ENCODE measurements at regions not wholly inside any gene's neighbourhood (a gene's known extent, or its start where the extent isn't known, plus 50 kb on each side); places are given as distances from the start of the nearest gene placed in this dataset.

- H3K14ac ChIP-seq (ENCODE audit: low read length) = no peak overlapping the region
- H2BK5ac ChIP-seq (ENCODE audit: low read depth, low read length, poor library complexity) = no peak overlapping the region
- no peaks in the 10 kb centered on the region for H3K9me3 ChIP-seq (ENCODE audit: insufficient read depth, low read depth, low read length)
- H3K4me3 ChIP-seq (ENCODE audit: low read depth, low read length) = no peak overlapping the region
- H4K12ac ChIP-seq (ENCODE audit: low read depth, low read length) = no peak overlapping the region
- no peaks in the 10 kb centered on the region for H3K79me2 ChIP-seq (ENCODE audit: control insufficient read depth, insufficient read depth, low read length, poor library complexity)
- no peak overlapping the region for H4K8ac ChIP-seq (ENCODE audit: low read depth, low read length)
- no peaks in the 10 kb centered on the region for H3K4me1 ChIP-seq (ENCODE audit: control insufficient read depth in 1 of 2, insufficient read depth in 2 of 2, low read length in 2 of 2)
- H3K18ac ChIP-seq (ENCODE audit: low read length) = no peak overlapping the region
- DNase-seq = no peak
- H3K79me1 ChIP-seq (ENCODE audit: low read length) = no peaks in the 10 kb centered on the region
- H3K9ac ChIP-seq (ENCODE audit: low read length) = no peak overlapping the region
- no peak overlapping the region for H3K4me2 ChIP-seq (ENCODE audit: low read length)
- no peak overlapping the region for H2BK12ac ChIP-seq (ENCODE audit: low read length)
- no peaks in the 10 kb centered on the region for H3K36me3 ChIP-seq (ENCODE audit: control insufficient read depth in 1 of 2, insufficient read depth in 2 of 2, low read length in 2 of 2)
- no peak overlapping the region for H4K91ac ChIP-seq (ENCODE audit: low read depth, low read length)
- no peak overlapping the region for H3K27ac ChIP-seq (ENCODE audit: low read depth, low read length)
- H2AK5ac ChIP-seq (ENCODE audit: low read length) = no peak overlapping the region
- no peak overlapping the region for H3K4ac ChIP-seq (ENCODE audit: low read depth, low read length)
- no peak overlapping the region for H3K23ac ChIP-seq (ENCODE audit: low read length)
- H3K27me3 ChIP-seq (ENCODE audit: insufficient read depth, low read length) = no peaks in the 10 kb centered on the region
- WGBS (ENCODE audit: extremely low coverage, insufficient coverage, insufficient read length) = no CpG with 5 or more reads among the region's 2 CpGs
- H2AFZ ChIP-seq (ENCODE audit: insufficient read depth, low read length, poor library complexity) = no peak overlapping the region
- no peak overlapping the region for H2BK120ac ChIP-seq (ENCODE audit: insufficient read depth, low read length, poor library complexity)
Observed at GRCh38 chr3:189398656-189399055, 226.9 kb downstream of the TPRG1 start.

- no peak overlapping the region for H3K9ac ChIP-seq (ENCODE audit: low read length)
Observed at GRCh38 chr3:189401196-189401595, 229.4 kb downstream of the TPRG1 start.

GRCh38 chr3:189403194-189403593, 228.0 kb upstream of the TP63 start:
- no peaks in the 10 kb centered on the region for H3K79me1 ChIP-seq (ENCODE audit: low read length)
- no peak overlapping the region for H3K4me2 ChIP-seq (ENCODE audit: low read length)
- H3K14ac ChIP-seq (ENCODE audit: low read length) = no peak overlapping the region
- no peak overlapping the region for H2AFZ ChIP-seq (ENCODE audit: insufficient read depth, low read length, poor library complexity)
- no peak overlapping the region for H2BK12ac ChIP-seq (ENCODE audit: low read length)
- no CpG with 5 or more reads among the region's 5 CpGs for WGBS (ENCODE audit: extremely low coverage, insufficient coverage, insufficient read length)
- no peak overlapping the region for H4K12ac ChIP-seq (ENCODE audit: low read depth, low read length)
- no peak overlapping the region for H3K4ac ChIP-seq (ENCODE audit: low read depth, low read length)
- no peaks in the 10 kb centered on the region for H3K4me1 ChIP-seq (ENCODE audit: control insufficient read depth in 1 of 2, insufficient read depth in 2 of 2, low read length in 2 of 2)
- no peak overlapping the region for H2AK5ac ChIP-seq (ENCODE audit: low read length)
- H3K23ac ChIP-seq (ENCODE audit: low read length) = no peak overlapping the region
- H3K36me3 ChIP-seq (ENCODE audit: control insufficient read depth in 1 of 2, insufficient read depth in 2 of 2, low read length in 2 of 2) = no peaks in the 10 kb centered on the region
- no peak for DNase-seq
- H4K8ac ChIP-seq (ENCODE audit: low read depth, low read length) = no peak overlapping the region
- no peaks in the 10 kb centered on the region for H3K79me2 ChIP-seq (ENCODE audit: control insufficient read depth, insufficient read depth, low read length, poor library complexity)
- no peaks in the 10 kb centered on the region for H3K27me3 ChIP-seq (ENCODE audit: insufficient read depth, low read length)
- H4K91ac ChIP-seq (ENCODE audit: low read depth, low read length) = no peak overlapping the region
- no peak overlapping the region for H3K27ac ChIP-seq (ENCODE audit: low read depth, low read length)
- H2BK120ac ChIP-seq (ENCODE audit: insufficient read depth, low read length, poor library complexity) = no peak overlapping the region
- H3K9me3 ChIP-seq (ENCODE audit: insufficient read depth, low read depth, low read length) = no peaks in the 10 kb centered on the region
- H3K18ac ChIP-seq (ENCODE audit: low read length) = no peak overlapping the region
- no peak overlapping the region for H3K9ac ChIP-seq (ENCODE audit: low read length)
- H2BK5ac ChIP-seq (ENCODE audit: low read depth, low read length, poor library complexity) = no peak overlapping the region
- H3K4me3 ChIP-seq (ENCODE audit: low read depth, low read length) = no peak overlapping the region

More at GRCh38 chr3:189401196-189401595, 229.4 kb downstream of the TPRG1 start:
- no peak overlapping the region for H2AFZ ChIP-seq (ENCODE audit: insufficient read depth, low read length, poor library complexity)
- no peak overlapping the region for H3K4me3 ChIP-seq (ENCODE audit: low read depth, low read length)
- H4K91ac ChIP-seq (ENCODE audit: low read depth, low read length) = no peak overlapping the region
- H2BK5ac ChIP-seq (ENCODE audit: low read depth, low read length, poor library complexity) = no peak overlapping the region
- no peak overlapping the region for H3K18ac ChIP-seq (ENCODE audit: low read length)
- no peak overlapping the region for H3K23ac ChIP-seq (ENCODE audit: low read length)
- H4K8ac ChIP-seq (ENCODE audit: low read depth, low read length) = no peak overlapping the region
- no peak overlapping the region for H3K14ac ChIP-seq (ENCODE audit: low read length)
- no peak overlapping the region for H2BK120ac ChIP-seq (ENCODE audit: insufficient read depth, low read length, poor library complexity)
- no peak overlapping the region for H2BK12ac ChIP-seq (ENCODE audit: low read length)
- H3K4me2 ChIP-seq (ENCODE audit: low read length) = no peak overlapping the region
- no peaks in the 10 kb centered on the region for H3K9me3 ChIP-seq (ENCODE audit: insufficient read depth, low read depth, low read length)
- no peaks in the 10 kb centered on the region for H3K79me2 ChIP-seq (ENCODE audit: control insufficient read depth, insufficient read depth, low read length, poor library complexity)
- no CpG with 5 or more reads among the region's 2 CpGs for WGBS (ENCODE audit: extremely low coverage, insufficient coverage, insufficient read length)
- no peak overlapping the region for H2AK5ac ChIP-seq (ENCODE audit: low read length)
- H3K4me1 ChIP-seq (ENCODE audit: control insufficient read depth in 1 of 2, insufficient read depth in 2 of 2, low read length in 2 of 2) = no peaks in the 10 kb centered on the region
- no peak overlapping the region for H3K4ac ChIP-seq (ENCODE audit: low read depth, low read length)
- no peaks in the 10 kb centered on the region for H3K36me3 ChIP-seq (ENCODE audit: control insufficient read depth in 1 of 2, insufficient read depth in 2 of 2, low read length in 2 of 2)
- H3K27ac ChIP-seq (ENCODE audit: low read depth, low read length) = no peak overlapping the region
- DNase-seq = no peak
- H3K79me1 ChIP-seq (ENCODE audit: low read length) = no peaks in the 10 kb centered on the region
- H3K27me3 ChIP-seq (ENCODE audit: insufficient read depth, low read length) = no peaks in the 10 kb centered on the region
- H4K12ac ChIP-seq (ENCODE audit: low read depth, low read length) = no peak overlapping the region

- Histone ChIP-seq H3K79me2 (ENCODE audit: control insufficient read depth, insufficient read depth, low read length, poor library complexity) (no peaks in the 10 kb centered on the region), H3K27me3 (ENCODE audit: insufficient read depth, low read length) (no peaks in the 10 kb centered on the region)
Observed at GRCh38 chr3:189404024-189404423, 227.2 kb upstream of the TP63 start.

More at GRCh38 chr3:189404024-189404423, 227.2 kb upstream of the TP63 start:
- Histone ChIP-seq H2BK120ac (ENCODE audit: insufficient read depth, low read length, poor library complexity) (no peak overlapping the region), H3K18ac (ENCODE audit: low read length) (no peak overlapping the region), H4K91ac (ENCODE audit: low read depth, low read length) (no peak overlapping the region), H3K4ac (ENCODE audit: low read depth, low read length) (no peak overlapping the region), H3K14ac (ENCODE audit: low read length) (no peak overlapping the region), H2BK12ac (ENCODE audit: low read length) (no peak overlapping the region), H2AK5ac (ENCODE audit: low read length) (no peak overlapping the region), H3K27ac (ENCODE audit: low read depth, low read length) (no peak overlapping the region), H3K4me2 (ENCODE audit: low read length) (no peak overlapping the region), H3K9me3 (ENCODE audit: insufficient read depth, low read depth, low read length) (no peaks in the 10 kb centered on the region), H3K9ac (ENCODE audit: low read length) (no peak overlapping the region), H3K79me1 (ENCODE audit: low read length) (no peaks in the 10 kb centered on the region), H3K23ac (ENCODE audit: low read length) (no peak overlapping the region), H2BK5ac (ENCODE audit: low read depth, low read length, poor library complexity) (no peak overlapping the region), H3K36me3 (ENCODE audit: control insufficient read depth in 1 of 2, insufficient read depth in 2 of 2, low read length in 2 of 2) (no peaks in the 10 kb centered on the region), H2AFZ (ENCODE audit: insufficient read depth, low read length, poor library complexity) (no peak overlapping the region), H3K4me1 (ENCODE audit: control insufficient read depth in 1 of 2, insufficient read depth in 2 of 2, low read length in 2 of 2) (no peaks in the 10 kb centered on the region), H4K8ac (ENCODE audit: low read depth, low read length) (no peak overlapping the region), H3K4me3 (ENCODE audit: low read depth, low read length) (no peak overlapping the region), H4K12ac (ENCODE audit: low read depth, low read length) (no peak overlapping the region)
- DNase-seq = no peak
